ENCODE measurements at regions not wholly inside any gene's neighbourhood (a gene's known extent, or its start where the extent isn't known, plus 50 kb on each side); places are given as distances from the start of the nearest gene placed in this dataset.

- Mint-ChIP-seq H3K4me1 (peaks cover 9% of the 10 kb centered on the region), H3K27me3 (ENCODE audit: low read depth) (no peaks in the 10 kb centered on the region; the same call in 1 of the 2 replicates), H3K9me3 (peaks cover 12% of the 10 kb centered on the region), H3K4me3 (no peak overlapping the region), H3K27ac (no peak overlapping the region), H3K36me3 (no peaks in the 10 kb centered on the region)
- TF ChIP-seq ATF6 (CRISPR knock-in tag; IDR thresholded peaks at IDR 0.05), result no peak
- no peak for TF ChIP-seq ZNF263 (CRISPR knock-in tag; IDR thresholded peaks at IDR 0.05; ENCODE audit: low read depth)
- TF ChIP-seq NFYB (CRISPR knock-in tag; conservative IDR thresholded peaks at IDR 0.05; ENCODE audit: low read depth), result no peak
- no peak for TF ChIP-seq MYBL2 (CRISPR knock-in tag; IDR thresholded peaks at IDR 0.05)
- no peak for TF ChIP-seq HMGXB4 (CRISPR knock-in tag; IDR thresholded peaks at IDR 0.05)
- TF ChIP-seq ZNF281 (CRISPR knock-in tag; IDR thresholded peaks at IDR 0.05), result no peak
- no peak for TF ChIP-seq PRDM15 (CRISPR knock-in tag; IDR thresholded peaks at IDR 0.05)
- TF ChIP-seq CBFB (CRISPR knock-in tag; IDR thresholded peaks at IDR 0.05; ENCODE audit: low read depth), result no peak
- no peak for TF ChIP-seq KAT7 (CRISPR knock-in tag; IDR thresholded peaks at IDR 0.05; ENCODE audit: borderline replicate concordance)
- TF ChIP-seq NFATC4 (CRISPR knock-in tag; IDR thresholded peaks at IDR 0.05), result no peak
- no peak for TF ChIP-seq ATF1 (CRISPR knock-in tag; IDR thresholded peaks at IDR 0.05)
- no peak for TF ChIP-seq TP53 (CRISPR knock-in tag; IDR thresholded peaks at IDR 0.05)
- no peak for TF ChIP-seq ZNF138 (CRISPR knock-in tag; conservative IDR thresholded peaks at IDR 0.05)
- no peak for TF ChIP-seq E2F1 (CRISPR knock-in tag; IDR thresholded peaks at IDR 0.05)
- no peak for TF ChIP-seq CDX4 (CRISPR knock-in tag; IDR thresholded peaks at IDR 0.05; ENCODE audit: borderline replicate concordance)
- no peak for TF ChIP-seq ARID4B (CRISPR knock-in tag; IDR thresholded peaks at IDR 0.05; ENCODE audit: borderline replicate concordance)
- ChIA-PET CTCF (no interaction called here), POLR2A (no interaction called here)
- DNase-seq (ENCODE audit: low spot score) (no peak), ATAC-seq (no peak)
Observed at GRCh38 chr10:90437452-90437851, 420.4 kb downstream of the HTR7 start.

All from WTC11 (cell line).